Activated naive CD4-positive, alpha-beta T cell treated with anti-CD3 and anti-CD28 coated beads for 36 hours (primary cell): ENCODE measurements at regions not wholly inside any gene's neighbourhood (a gene's known extent, or its start where the extent isn't known, plus 50 kb on each side); places are given as distances from the start of the nearest gene placed in this dataset.
"Not testable (repeated sequence)": the region's sequence is repeated elsewhere in the genome, so short reads cannot be mapped to it uniquely, and the experiment has no call there.

ENCODE experiments used
- CTCF ChIA-PET: fragments of 350-600 bp; sonication (Branson Sonifier 250); formaldehyde crosslinking; loops from one replicate; lab custom pipeline; 2021; ENCODE audit warnings: antibody characterized with exemption; lab: Charles Lee
- DNase-seq: peaks from one replicate; pipeline ENCODE4 v3.0.0-alpha.2; 2020
- H3K27ac Mint-ChIP-seq: one replicate; pipeline ENCODE4 v1.8.0; 2021; ENCODE audit warnings: mild to moderate bottlenecking, mixed read lengths
- H3K27me3 Mint-ChIP-seq: one replicate; pipeline ENCODE4 v1.8.0; 2021; ENCODE audit warnings: low read depth, mixed read lengths
- H3K36me3 Mint-ChIP-seq: one replicate; pipeline ENCODE4 v1.8.0; 2021; ENCODE audit warnings: low read depth, mixed read lengths
- H3K4me1 Mint-ChIP-seq: one replicate; pipeline ENCODE4 v1.8.0; 2021; ENCODE audit warnings: low read depth, mixed read lengths
- H3K4me3 Mint-ChIP-seq: one replicate; pipeline ENCODE4 v1.8.0; 2021; ENCODE audit warnings: mild to moderate bottlenecking, moderate library complexity, mixed read lengths
- H3K9me3 Mint-ChIP-seq: one replicate; pipeline ENCODE4 v1.8.0; 2021; ENCODE audit warnings: mixed read lengths
- intact Hi-C: fragments of 100-400 bp; cut with micrococcal nuclease; formaldehyde crosslinking; loops from one replicate; pipeline ENCODE4 v1.15.1; 2023

- intact Hi-C loops: loop anchor here (1.0 to 2.0 kb wide), 2 partner anchors 425 to 644 kb away; no protein-coding TSS in a partner anchor
- CTCF ChIA-PET: interaction anchor here (1.0 to 1.5 kb wide), 3 partner anchors 23 to 425 kb away, joined by 3 to 5 read pairs (median 3); no protein-coding TSS in a partner anchor
- H3K4me3 Mint-ChIP-seq: no peak overlapping the region
- H3K36me3 Mint-ChIP-seq: no peaks in the 10 kb centered on the region
- H3K27me3 Mint-ChIP-seq: no peaks in the 10 kb centered on the region
- H3K4me1 Mint-ChIP-seq: no peaks in the 10 kb centered on the region
- peak; percentile 28 for DNase-seq
- no peak overlapping the region for H3K27ac Mint-ChIP-seq
- H3K9me3 Mint-ChIP-seq: peaks cover 16% of the 10 kb centered on the region
These were observed 155.5 kb upstream of the SLC24A3 start for GRCh38 chr20:19056909-19057308.

GRCh38 chr20:19064788-19065187, 147.7 kb upstream of the SLC24A3 start:
- CTCF ChIA-PET, H3K4me3 Mint-ChIP-seq, H3K4me1 Mint-ChIP-seq, H3K36me3 Mint-ChIP-seq, H3K27ac Mint-ChIP-seq, DNase-seq, intact Hi-C loops, H3K27me3 Mint-ChIP-seq: not testable (repeated sequence)
- peaks cover 40% of the 10 kb centered on the region for H3K9me3 Mint-ChIP-seq

GRCh38 chr20:19067986-19068385, 144.5 kb upstream of the SLC24A3 start:
- Mint-ChIP-seq H3K4me1 (no peaks in the 10 kb centered on the region), H3K4me3 (no peak overlapping the region), H3K27me3 (no peaks in the 10 kb centered on the region), H3K9me3 (peaks cover 23% of the 10 kb centered on the region), H3K36me3 (peaks cover 2% of the 10 kb centered on the region), H3K27ac (no peak overlapping the region)
- CTCF ChIA-PET: interaction anchor here (1.5 kb wide), 1 partner anchor 10 kb away, joined by 3 read pairs; no protein-coding TSS in a partner anchor
- intact Hi-C loops: no loop called here
- no peak for DNase-seq

- Mint-ChIP-seq H3K27ac (no peak overlapping the region), H3K36me3 (peaks cover 2% of the 10 kb centered on the region), H3K9me3 (peaks cover 10% of the 10 kb centered on the region), H3K4me1 (peaks cover 5% of the 10 kb centered on the region), H3K27me3 (no peaks in the 10 kb centered on the region), H3K4me3 (no peak overlapping the region)
- intact Hi-C loops: no loop called here
- CTCF ChIA-PET: no interaction called here
- DNase-seq: no peak
These were observed 142.4 kb upstream of the SLC24A3 start for GRCh38 chr20:19070026-19070425.

GRCh38 chr20:19070681-19071445, 141.6 kb upstream of the SLC24A3 start:
- Mint-ChIP-seq H3K4me3 (no peak overlapping the region), H3K9me3 (peaks cover 1% of the 10 kb centered on the region), H3K36me3 (peaks cover 2% of the 10 kb centered on the region), H3K27ac (no peak overlapping the region), H3K27me3 (no peaks in the 10 kb centered on the region), H3K4me1 (peaks cover 7% of the 10 kb centered on the region)
- intact Hi-C loops: no loop called here
- DNase-seq: no peak
- CTCF ChIA-PET: no interaction called here

- Mint-ChIP-seq H3K9me3 (no peaks in the 10 kb centered on the region), H3K36me3 (peaks cover 2% of the 10 kb centered on the region), H3K27me3 (no peaks in the 10 kb centered on the region), H3K4me1 (peaks cover 7% of the 10 kb centered on the region), H3K4me3 (no peak overlapping the region), H3K27ac (no peak overlapping the region)
- DNase-seq: no peak
- CTCF ChIA-PET: no interaction called here
- intact Hi-C loops: no loop called here
These were observed 141.1 kb upstream of the SLC24A3 start for GRCh38 chr20:19071446-19071725.

GRCh38 chr20:19071902-19072498, 140.4 kb upstream of the SLC24A3 start:
- no peak for DNase-seq
- H3K36me3 Mint-ChIP-seq: no peaks in the 10 kb centered on the region
- CTCF ChIA-PET: no interaction called here
- peaks cover 7% of the 10 kb centered on the region for H3K4me1 Mint-ChIP-seq
- H3K27me3 Mint-ChIP-seq: no peaks in the 10 kb centered on the region
- H3K4me3 Mint-ChIP-seq: no peak overlapping the region
- intact Hi-C loops: no loop called here
- no peaks in the 10 kb centered on the region for H3K9me3 Mint-ChIP-seq
- H3K27ac Mint-ChIP-seq: no peak overlapping the region

GRCh38 chr20:19072988-19073387, 139.5 kb upstream of the SLC24A3 start:
- no peak overlapping the region for H3K4me3 Mint-ChIP-seq
- intact Hi-C loops: no loop called here
- CTCF ChIA-PET: no interaction called here
- H3K9me3 Mint-ChIP-seq: no peaks in the 10 kb centered on the region
- DNase-seq: no peak
- H3K36me3 Mint-ChIP-seq: no peaks in the 10 kb centered on the region
- no peak overlapping the region for H3K27ac Mint-ChIP-seq
- no peaks in the 10 kb centered on the region for H3K27me3 Mint-ChIP-seq
- H3K4me1 Mint-ChIP-seq: peaks cover 7% of the 10 kb centered on the region

- H3K27me3 Mint-ChIP-seq: no peaks in the 10 kb centered on the region
- H3K27ac Mint-ChIP-seq: no peak overlapping the region
- intact Hi-C loops: no loop called here
- peaks cover 7% of the 10 kb centered on the region for H3K4me1 Mint-ChIP-seq
- H3K9me3 Mint-ChIP-seq: no peaks in the 10 kb centered on the region
- H3K4me3 Mint-ChIP-seq: no peak overlapping the region
- CTCF ChIA-PET: interaction anchor here (1.0 kb wide), 1 partner anchor 61 kb away, joined by 3 read pairs; no protein-coding TSS in a partner anchor
- H3K36me3 Mint-ChIP-seq: no peaks in the 10 kb centered on the region
- DNase-seq: no peak
These were observed 138.7 kb upstream of the SLC24A3 start for GRCh38 chr20:19073584-19074218.

GRCh38 chr20:19074356-19074755, 138.1 kb upstream of the SLC24A3 start:
- H3K9me3 Mint-ChIP-seq: no peaks in the 10 kb centered on the region
- no peak for DNase-seq
- intact Hi-C loops: no loop called here
- H3K27ac Mint-ChIP-seq: no peak overlapping the region
- no peak overlapping the region for H3K4me3 Mint-ChIP-seq
- H3K27me3 Mint-ChIP-seq: no peaks in the 10 kb centered on the region
- CTCF ChIA-PET: interaction anchor here (1.0 kb wide), 1 partner anchor 60 kb away, joined by 3 read pairs; no protein-coding TSS in a partner anchor
- no peaks in the 10 kb centered on the region for H3K36me3 Mint-ChIP-seq
- peaks cover 7% of the 10 kb centered on the region for H3K4me1 Mint-ChIP-seq

- Mint-ChIP-seq H3K4me1 (peaks cover 7% of the 10 kb centered on the region), H3K27me3 (no peaks in the 10 kb centered on the region), H3K36me3 (no peaks in the 10 kb centered on the region), H3K27ac (no peak overlapping the region), H3K4me3 (no peak overlapping the region), H3K9me3 (no peaks in the 10 kb centered on the region)
- DNase-seq: peak; percentile 22
- CTCF ChIA-PET: no interaction called here
- intact Hi-C loops: no loop called here
These were observed 137.5 kb upstream of the SLC24A3 start for GRCh38 chr20:19074828-19075516.
